ENCODE measurements at regions not wholly inside any gene's neighbourhood (a gene's known extent, or its start where the extent isn't known, plus 50 kb on each side); places are given as distances from the start of the nearest gene placed in this dataset.

DNA sequence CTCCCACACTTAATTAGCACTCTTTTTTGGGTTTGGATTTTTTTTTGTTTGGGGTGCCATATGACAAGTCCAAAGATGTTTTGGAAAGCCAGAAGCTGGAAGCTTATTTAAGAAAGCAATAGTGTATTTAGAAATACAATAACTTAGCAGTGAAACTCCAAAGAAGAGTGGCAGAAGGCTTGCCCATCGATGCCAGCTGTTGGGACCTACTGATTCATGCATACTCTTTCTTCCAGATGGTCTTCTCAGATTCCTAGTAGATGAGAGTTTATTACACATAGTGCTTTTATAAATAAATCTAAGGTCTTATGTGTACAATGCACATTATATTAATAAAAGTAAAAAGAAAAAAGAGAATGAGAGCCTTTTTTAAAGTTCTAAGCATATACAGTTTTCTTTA is 374.6 kb downstream of the OSTF1 start:
- no peak for TF ChIP-seq GATA2 (IDR thresholded peaks at IDR 0.05; ENCODE audit: low read depth, low read length)
- TF ChIP-seq GATA3 (IDR thresholded peaks at IDR 0.05; ENCODE audit: low read depth, low read length), result no peak

Data from SH-SY5Y (cell line).